ENCODE measurements at regions not wholly inside any gene's neighbourhood (a gene's known extent, or its start where the extent isn't known, plus 50 kb on each side); places are given as distances from the start of the nearest gene placed in this dataset.

- Histone ChIP-seq H3K9me2 (ENCODE audit: insufficient read depth) (no peaks in the 10 kb centered on the region), H3K9ac (ENCODE audit: low read length) (no peak overlapping the region), H2AFZ (ENCODE audit: low read depth, low read length, poor library complexity, severe bottlenecking) (no peak overlapping the region), H3K4me1 (ENCODE audit: control insufficient read depth in 1 of 2, insufficient read depth in 2 of 2, low read length in 2 of 2) (no peaks in the 10 kb centered on the region), H3K4me2 (ENCODE audit: low read length) (no peak overlapping the region), H3K27me3 (ENCODE audit: insufficient read depth, low read length) (no peaks in the 10 kb centered on the region), H3K36me3 (ENCODE audit: control insufficient read depth in 1 of 2, insufficient read depth in 2 of 2, low read length in 2 of 2) (no peaks in the 10 kb centered on the region), H3K27ac (ENCODE audit: low read depth, low read length) (no peak overlapping the region), H3K79me2 (ENCODE audit: insufficient read depth, low read length) (no peaks in the 10 kb centered on the region), H3K9me3 (ENCODE audit: control insufficient read depth in 1 of 2, insufficient read depth in 1 of 2, low read depth in 1 of 2, low read length in 2 of 2) (no peaks in the 10 kb centered on the region), H3K4me3 (replicated peaks in 1 of 2; ENCODE audit: low read depth in 1 of 2, low read length in 2 of 2) (no peak overlapping the region), H4K20me1 (ENCODE audit: insufficient read depth) (no peaks in the 10 kb centered on the region)
- ATAC-seq (no peak), DNase-seq (ENCODE audit: low read depth, low spot score) (no peak)
- RAD21 ChIA-PET (ENCODE audit: low non-redundant PET in 1 of 2, low total read pairs in 2 of 2, uncharacterized antibody in 2 of 2, unreplicated experiment in 2 of 2): no interaction called here
- CTCF ChIA-PET: no interaction called here
- no peak for TF ChIP-seq ZNF274 (IDR thresholded peaks at IDR 0.05; ENCODE audit: low read depth, low read length)
- no peak for TF ChIP-seq CBX3 (IDR thresholded peaks at IDR 0.05; ENCODE audit: low read depth)
- no peak for TF ChIP-seq ZBTB33 (IDR thresholded peaks at IDR 0.05; ENCODE audit: extremely low read depth, insufficient replicate concordance, low read length)
- no peak for TF ChIP-seq POLR2AphosphoS5 (IDR thresholded peaks at IDR 0.05; ENCODE audit: low read depth, low read length)
- no peak for TF ChIP-seq CTCF (IDR thresholded peaks at IDR 0.05 in 2 of 3, conservative IDR thresholded peaks at IDR 0.05 in 1 of 3; ENCODE audit: borderline replicate concordance in 1 of 3, insufficient read depth in 1 of 3, low read depth in 2 of 3, low read length in 2 of 3)
- no peak for TF ChIP-seq POLR2A (IDR thresholded peaks at IDR 0.05; ENCODE audit: borderline replicate concordance, extremely low read depth, insufficient read depth, insufficient read length)
- TF ChIP-seq CEBPB (IDR thresholded peaks at IDR 0.05; ENCODE audit: low read depth): no peak
- TF ChIP-seq MAX (IDR thresholded peaks at IDR 0.05): no peak
- no peak for TF ChIP-seq SRF (IDR thresholded peaks at IDR 0.05; ENCODE audit: low read depth)
- no peak for TF ChIP-seq TCF7L2 (IDR thresholded peaks at IDR 0.05; ENCODE audit: borderline replicate concordance, extremely low read depth, insufficient read depth, insufficient read length)
- no peak for TF ChIP-seq RAD21 (IDR thresholded peaks at IDR 0.05; ENCODE audit: low read depth)
- no peak for TF ChIP-seq SIN3A (IDR thresholded peaks at IDR 0.05; ENCODE audit: low read depth)
- intact Hi-C loops (cut with micrococcal nuclease): no loop called here
- POLR2A ChIA-PET: no interaction called here
- no TSS peak for BruUV-seq (replicated peaks)
These were observed 148.1 kb upstream of the LRIG3 start for GRCh38 chr12:59068436-59068835.
